Bronchial epithelial cell (primary cell): ENCODE measurements at regions not wholly inside any gene's neighbourhood (a gene's known extent, or its start where the extent isn't known, plus 50 kb on each side); places are given as distances from the start of the nearest gene placed in this dataset.

Source experiments
- DNase-seq: peaks from one replicate; pipeline ENCODE4 v3.0.0-alpha.2; 2010; ENCODE audit warnings: low read depth
- FAIRE-seq: peaks from 2 replicates; lab custom pipeline; 2011; peaks lifted over from hg19 to GRCh38; lab: Jason Lieb, UNC
- H3K27me3 ChIP-seq: 2 replicates; pipeline ENCODE4 v1.5.1; 2011; ENCODE audit warnings: low read length; ENCODE audit not compliant: control insufficient read depth, insufficient read depth
- H3K36me3 ChIP-seq: 2 replicates; pipeline ENCODE4 v1.5.1; 2011; ENCODE audit warnings: low read length; ENCODE audit not compliant: control insufficient read depth, insufficient read depth
- H3K4me3 ChIP-seq: 2 replicates; pipeline ENCODE4 v1.5.1; 2011; ENCODE audit warnings: mild to moderate bottlenecking, low read depth, low read length, control low read depth
- TF ChIP-seq, protein P1 (sequence below): IDR thresholded peaks from 2 replicates; pipeline ENCODE4 v1.5.1; 2011; ENCODE audit warnings: mild to moderate bottlenecking, moderate library complexity, low read length, control low read depth, inconsistent platforms; ENCODE audit not compliant: insufficient read depth, severe bottlenecking

DNA sequence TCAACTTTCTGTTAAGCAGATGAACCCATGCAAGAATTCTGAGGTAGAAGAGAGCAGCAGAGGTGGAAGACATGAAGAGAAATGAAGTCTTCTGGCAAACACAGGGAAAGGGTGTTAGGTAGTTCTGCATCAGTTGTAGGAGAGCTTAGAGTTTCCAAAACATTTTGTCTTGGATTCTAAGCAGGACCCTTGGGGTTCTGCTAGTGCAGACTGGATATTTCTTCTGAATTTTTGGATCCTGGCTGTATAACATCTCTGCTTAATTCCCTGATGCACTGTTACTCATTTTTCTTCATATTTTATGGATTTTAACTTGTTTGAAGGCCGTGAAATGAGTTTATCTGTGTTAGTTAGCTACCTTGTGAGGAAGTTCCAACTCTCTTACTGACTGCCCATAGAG, 208.7 kb upstream of the SLC35G4 start:
- H3K27me3 ChIP-seq, result no peaks in the 10 kb centered on the region
- TF ChIP-seq, protein P1, sequence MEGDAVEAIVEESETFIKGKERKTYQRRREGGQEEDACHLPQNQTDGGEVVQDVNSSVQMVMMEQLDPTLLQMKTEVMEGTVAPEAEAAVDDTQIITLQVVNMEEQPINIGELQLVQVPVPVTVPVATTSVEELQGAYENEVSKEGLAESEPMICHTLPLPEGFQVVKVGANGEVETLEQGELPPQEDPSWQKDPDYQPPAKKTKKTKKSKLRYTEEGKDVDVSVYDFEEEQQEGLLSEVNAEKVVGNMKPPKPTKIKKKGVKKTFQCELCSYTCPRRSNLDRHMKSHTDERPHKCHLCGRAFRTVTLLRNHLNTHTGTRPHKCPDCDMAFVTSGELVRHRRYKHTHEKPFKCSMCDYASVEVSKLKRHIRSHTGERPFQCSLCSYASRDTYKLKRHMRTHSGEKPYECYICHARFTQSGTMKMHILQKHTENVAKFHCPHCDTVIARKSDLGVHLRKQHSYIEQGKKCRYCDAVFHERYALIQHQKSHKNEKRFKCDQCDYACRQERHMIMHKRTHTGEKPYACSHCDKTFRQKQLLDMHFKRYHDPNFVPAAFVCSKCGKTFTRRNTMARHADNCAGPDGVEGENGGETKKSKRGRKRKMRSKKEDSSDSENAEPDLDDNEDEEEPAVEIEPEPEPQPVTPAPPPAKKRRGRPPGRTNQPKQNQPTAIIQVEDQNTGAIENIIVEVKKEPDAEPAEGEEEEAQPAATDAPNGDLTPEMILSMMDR, result no peak
- FAIRE-seq (no peak), DNase-seq (no peak)
- H3K36me3 ChIP-seq, result no peaks in the 10 kb centered on the region
- H3K4me3 ChIP-seq, result no peak overlapping the region

GRCh38 chr18:11398625-11399024, 210.8 kb upstream of the SLC35G4 start:
- TF ChIP-seq, protein P1, result no peak
- no peak overlapping the region for H3K4me3 ChIP-seq
- DNase-seq, result no peak
- H3K36me3 ChIP-seq, result no peaks in the 10 kb centered on the region
- FAIRE-seq, result no peak
- H3K27me3 ChIP-seq, result no peaks in the 10 kb centered on the region

DNA sequence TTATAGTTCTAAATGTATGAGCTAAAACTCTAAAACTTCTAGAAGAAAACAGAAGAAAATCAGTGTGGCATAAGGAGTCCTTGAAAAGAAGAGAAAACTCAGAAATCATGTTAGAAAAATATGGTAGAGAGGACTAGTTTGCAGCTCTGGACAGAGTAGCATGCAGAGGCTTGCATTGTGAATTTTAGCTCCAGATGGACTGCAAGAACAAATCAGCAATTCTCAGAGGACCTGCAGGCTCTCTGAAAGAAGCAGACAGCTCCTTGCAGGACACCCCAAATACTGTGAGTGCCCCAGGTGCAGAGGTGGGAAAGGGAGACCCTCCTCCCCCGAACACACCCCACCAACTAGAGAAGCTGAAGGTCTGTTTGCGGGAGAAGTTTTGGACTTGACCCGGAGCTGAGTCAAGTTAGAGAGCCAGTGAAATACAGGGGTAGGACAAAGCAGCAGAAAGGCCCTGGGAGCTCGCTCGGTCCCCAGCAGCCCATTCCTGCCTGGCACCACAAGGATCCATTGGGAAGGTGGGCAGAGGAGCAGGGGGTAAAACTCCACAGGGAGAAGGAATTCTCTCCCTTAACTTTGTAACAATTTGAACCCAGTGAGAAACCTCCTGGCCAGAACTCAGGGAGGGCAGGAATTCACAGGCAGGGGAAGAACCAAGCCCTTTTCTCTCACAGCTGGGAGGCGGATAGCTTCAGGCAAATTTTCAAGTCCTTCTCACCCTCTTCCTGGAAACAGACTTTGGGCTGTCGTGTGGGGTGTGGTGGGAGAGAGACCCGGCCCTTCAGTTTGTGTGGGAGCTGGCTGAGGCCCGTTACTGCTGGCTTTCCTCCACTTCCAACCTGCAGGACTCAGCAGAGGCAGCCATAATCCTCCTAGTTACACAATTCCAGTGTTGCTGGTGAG, 216.2 kb upstream of the SLC35G4 start:
- TF ChIP-seq, protein P1, result no peak
- Histone ChIP-seq H3K36me3 (no peaks in the 10 kb centered on the region), H3K27me3 (no peaks in the 10 kb centered on the region), H3K4me3 (no peak overlapping the region)
- DNase-seq (no peak), FAIRE-seq (no peak)

GRCh38 chr18:11392292-11392691, 217.1 kb upstream of the SLC35G4 start:
- TF ChIP-seq, protein P1, result no peak
- DNase-seq, result peak; percentile 2
- H3K36me3 ChIP-seq, result no peaks in the 10 kb centered on the region
- no peaks in the 10 kb centered on the region for H3K27me3 ChIP-seq
- FAIRE-seq, result no peak
- H3K4me3 ChIP-seq, result no peak overlapping the region

DNA sequence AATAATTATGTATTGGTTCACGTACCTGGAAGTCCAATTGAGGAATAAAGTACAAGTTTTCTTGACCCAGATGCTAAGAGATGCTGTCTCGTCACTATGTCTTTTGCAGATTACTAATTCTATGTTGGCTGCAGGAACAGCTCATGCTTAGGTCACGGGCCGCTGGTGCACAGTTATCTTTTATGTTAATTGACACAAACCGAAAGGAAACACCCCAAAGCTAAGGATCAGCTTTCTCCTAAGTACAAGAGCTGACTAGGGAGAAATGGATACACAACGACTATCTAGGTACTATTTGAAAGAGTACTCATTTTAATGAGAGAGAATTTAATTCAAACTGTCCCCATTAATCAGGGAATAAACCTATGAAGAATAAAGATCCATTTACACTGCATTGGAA, 217.7 kb upstream of the SLC35G4 start:
- H3K27me3 ChIP-seq, result no peaks in the 10 kb centered on the region
- DNase-seq (no peak), FAIRE-seq (no peak)
- TF ChIP-seq, protein P1, result no peak
- H3K4me3 ChIP-seq, result no peak overlapping the region
- no peaks in the 10 kb centered on the region for H3K36me3 ChIP-seq
